K562 (cell line): ENCODE measurements at regions not wholly inside any gene's neighbourhood (a gene's known extent, or its start where the extent isn't known, plus 50 kb on each side); places are given as distances from the start of the nearest gene placed in this dataset.

Experiments used
- ATAC-seq: fragments of 200-7000 bp; cut with Tn5 transposase; 3 replicates; pipeline ENCODE4 v1.9.1; 2020; ENCODE audit warnings: moderate library complexity
- BruUV-seq: library from RNA; stranded (reverse); fragments of 400-500 nt; replicated peaks from 2 replicates; lab custom pipeline; 2021; lab: Mats Ljungman, UMichigan
- CTCF ChIA-PET: fragments of 300-600 bp; formaldehyde crosslinking; extraction: SDS; loops from one replicate; lab custom pipeline; 2021; ENCODE audit warnings: low intra/inter-chr PET ratio; lab: Yijun Ruan, JAX
- POLR2A ChIA-PET: fragments of 300-600, 350-650 bp; sonication (Branson Sonifier 250); formaldehyde crosslinking; extraction: SDS; loops from one replicate; lab custom pipeline; 2021; ENCODE audit warnings: antibody characterized with exemption, inconsistent platforms; lab: Yijun Ruan, JAX
- DNase-seq, 4 experiments: peaks; one replicate each; pipeline versions ENCODE4 v3.0.0 to v3.0.0-alpha.2; 2011 to 2018; ENCODE audit warnings: low spot score in 3 of 4, mixed read lengths in 3 of 4; ENCODE audit errors: extremely low read depth in 1 of 4
- FAIRE-seq: peaks from 2 replicates; lab custom pipeline; 2011; peaks lifted over from hg19 to GRCh38; lab: Jason Lieb, UNC
- H2AFZ ChIP-seq: 2 replicates; pipeline ENCODE4 v1.6.0; 2011; ENCODE audit warnings: low read depth, low read length, control low read depth, inconsistent platforms
- H3K27ac ChIP-seq: fragments of 200-600 bp; 3 replicates; pipeline ENCODE4 v1.8.0; 2011; ENCODE audit warnings: low read depth, mild to moderate bottlenecking, control low read depth, inconsistent platforms, low read length, moderate library complexity, mixed read lengths; ENCODE audit errors: extremely low read depth
- H3K27me3 ChIP-seq, 2 experiments: fragments of 300-600 bp in 1 of 2; 2 replicates in 1 of 2; 3 replicates in 1 of 2; pipeline versions ENCODE4 v1.6.0 to v1.8.0; 2011; ENCODE audit warnings: inconsistent platforms in 2 of 2, low read length in 2 of 2, mild to moderate bottlenecking in 1 of 2, mixed read lengths in 1 of 2, moderate library complexity in 1 of 2; ENCODE audit not compliant: control insufficient read depth in 2 of 2, insufficient read depth in 2 of 2
- H3K36me3 ChIP-seq: fragments of 300-600 bp; 3 replicates; pipeline ENCODE4 v1.8.0; 2011; ENCODE audit warnings: mild to moderate bottlenecking, low read length, inconsistent platforms; ENCODE audit not compliant: control insufficient read depth, insufficient read depth
- H3K4me1 ChIP-seq, 2 experiments: fragments of 200-600 bp in 1 of 2; replicated peaks in 1 of 2; 2 replicates in 1 of 2; 3 replicates in 1 of 2; pipeline versions ENCODE4 v1.5.1 to v1.8.0; 2011; ENCODE audit warnings: inconsistent platforms in 2 of 2, low read length in 2 of 2, mild to moderate bottlenecking in 1 of 2, mixed read lengths in 1 of 2, moderate library complexity in 1 of 2; ENCODE audit not compliant: control insufficient read depth in 2 of 2, insufficient read depth in 2 of 2
- H3K4me2 ChIP-seq: 2 replicates; pipeline ENCODE4 v1.6.1; 2011; ENCODE audit warnings: low read length, control low read depth, inconsistent platforms, mixed read lengths; ENCODE audit not compliant: insufficient read depth
- H3K4me3 ChIP-seq: fragments of 200-600 bp; sonication (generic), shearing (Covaris generic); 2 replicates; pipeline ENCODE4 v1.5.1; 2016; ENCODE audit warnings: control low read depth, inconsistent platforms
- H3K79me2 ChIP-seq: fragments of 200-600 bp; 3 replicates; pipeline ENCODE4 v1.8.0; 2011; ENCODE audit warnings: low read length, inconsistent platforms; ENCODE audit not compliant: control insufficient read depth, insufficient read depth
- H3K9ac ChIP-seq, 2 experiments: 2 replicates each; pipeline versions ENCODE4 v1.6.0 to v1.6.1; 2011; ENCODE audit warnings: low read depth in 2 of 2, low read length in 2 of 2, control low read depth in 1 of 2, inconsistent platforms in 1 of 2, mild to moderate bottlenecking in 1 of 2, mixed read lengths in 1 of 2; ENCODE audit not compliant: insufficient read depth in 1 of 2
- H3K9me1 ChIP-seq: one replicate; pipeline ENCODE4 v1.6.0; 2011; ENCODE audit warnings: inconsistent platforms, mild to moderate bottlenecking, low read length, moderate library complexity; ENCODE audit not compliant: control insufficient read depth, insufficient read depth
- H3K9me3 ChIP-seq: replicated peaks from 2 replicates; pipeline ENCODE4 v1.5.1; 2011; ENCODE audit warnings: low read depth, low read length, inconsistent platforms; ENCODE audit not compliant: control insufficient read depth, insufficient read depth
- H4K20me1 ChIP-seq: replicated peaks from 2 replicates; pipeline ENCODE4 v1.6.1; 2011; ENCODE audit warnings: low read length, inconsistent platforms, mixed read lengths; ENCODE audit not compliant: control insufficient read depth, insufficient read depth
- DACH1 ChIP-seq: fragments of 450-650 bp; IDR thresholded peaks from 2 replicates; pipeline ENCODE4 v1.6.1; 2018; ENCODE audit not compliant: partially characterized antibody
- EHMT2 ChIP-seq: fragments of 450-650 bp; IDR thresholded peaks from 2 replicates; pipeline ENCODE4 v1.6.1; 2018; ENCODE audit warnings: antibody characterized with exemption
- KDM5B ChIP-seq: fragments of 200-600 bp; sonication (generic); IDR thresholded peaks from 2 replicates; pipeline ENCODE4 v1.6.1; 2012; ENCODE audit warnings: low read depth, mild to moderate bottlenecking, moderate library complexity, low read length, control low read depth, inconsistent platforms; ENCODE audit not compliant: insufficient replicate concordance
- SIX5 ChIP-seq, 2 experiments: IDR thresholded peaks; 2 replicates each; pipeline ENCODE4 v1.6.1; 2011; ENCODE audit warnings: low read length in 2 of 2, borderline replicate concordance in 1 of 2, low read depth in 1 of 2, mild to moderate bottlenecking in 1 of 2, moderate library complexity in 1 of 2; ENCODE audit not compliant: insufficient read depth in 1 of 2
- TAL1 ChIP-seq: fragments of 450-650 bp; IDR thresholded peaks from 2 replicates; pipeline ENCODE4 v1.6.1; 2016; ENCODE audit warnings: mild to moderate bottlenecking
- WGBS: fragments of 100-300 bp; shearing (Covaris generic); methylation state at CpG from one replicate; pipeline ENCODE4 v1.1.6; 2016; ENCODE audit warnings: low coverage, mixed read lengths; ENCODE audit not compliant: insufficient coverage; ENCODE audit errors: missing lambda C conversion rate; 5-methylcytosine and 5-hydroxymethylcytosine counted together
- in situ Hi-C: fragments of 300-500 bp; cut with MboI; formaldehyde crosslinking; loops from 4 replicates; pipeline ENCODE4 v1.15.0; 2018; ENCODE audit warnings: inconsistent platforms, mixed read lengths
- intact Hi-C: fragments of 100-400 bp; cut with micrococcal nuclease; formaldehyde crosslinking; loops from 2 replicates; pipeline ENCODE4 v1.14.2; 2022
- TF ChIP-seq, protein P1 (sequence below): conservative IDR thresholded peaks from 2 replicates; pipeline ENCODE4 v1.6.1; 2011; ENCODE audit warnings: low read depth, mild to moderate bottlenecking, low read length; ENCODE audit not compliant: control insufficient read depth
- TF ChIP-seq, protein P2 (sequence below): sonication (generic); formaldehyde crosslinking; IDR thresholded peaks from 2 replicates; pipeline ENCODE4 v1.8.0; 2023; ENCODE audit warnings: missing genetic modification reagents, mild to moderate bottlenecking, borderline replicate concordance

DNA sequence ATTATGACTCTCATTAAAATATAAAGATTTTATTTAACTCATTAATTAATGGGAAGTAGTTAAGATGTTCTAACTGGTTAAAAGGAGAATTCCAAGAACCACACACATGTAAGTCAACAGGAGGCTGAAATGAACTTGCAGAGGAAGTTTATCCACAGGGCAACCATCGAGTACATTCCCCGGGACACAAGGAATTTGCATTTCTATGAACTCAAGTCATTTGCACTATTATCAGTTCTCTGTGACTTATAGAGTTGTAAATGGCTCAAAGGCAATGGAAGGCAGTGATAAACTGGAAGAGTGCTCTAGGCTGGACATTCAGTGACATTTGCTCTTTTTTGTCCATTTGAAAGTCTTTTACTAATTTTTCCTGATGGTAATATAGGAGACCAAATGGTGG lies 97.4 kb downstream of the SNX5 start:
- no peaks in the 10 kb centered on the region for H3K36me3 ChIP-seq
- H2AFZ ChIP-seq: no peak overlapping the region
- BruUV-seq: no TSS peak
- no peak overlapping the region for H3K4me3 ChIP-seq
- no peaks in the 10 kb centered on the region for H3K9me3 ChIP-seq
- ATAC-seq (no peak), DNase-seq (no peak)
- POLR2A ChIA-PET: no interaction called here
- TF ChIP-seq TAL1: no peak
- TF ChIP-seq, protein P1, sequence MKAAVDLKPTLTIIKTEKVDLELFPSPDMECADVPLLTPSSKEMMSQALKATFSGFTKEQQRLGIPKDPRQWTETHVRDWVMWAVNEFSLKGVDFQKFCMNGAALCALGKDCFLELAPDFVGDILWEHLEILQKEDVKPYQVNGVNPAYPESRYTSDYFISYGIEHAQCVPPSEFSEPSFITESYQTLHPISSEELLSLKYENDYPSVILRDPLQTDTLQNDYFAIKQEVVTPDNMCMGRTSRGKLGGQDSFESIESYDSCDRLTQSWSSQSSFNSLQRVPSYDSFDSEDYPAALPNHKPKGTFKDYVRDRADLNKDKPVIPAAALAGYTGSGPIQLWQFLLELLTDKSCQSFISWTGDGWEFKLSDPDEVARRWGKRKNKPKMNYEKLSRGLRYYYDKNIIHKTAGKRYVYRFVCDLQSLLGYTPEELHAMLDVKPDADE: no peak
- TF ChIP-seq, protein P2, sequence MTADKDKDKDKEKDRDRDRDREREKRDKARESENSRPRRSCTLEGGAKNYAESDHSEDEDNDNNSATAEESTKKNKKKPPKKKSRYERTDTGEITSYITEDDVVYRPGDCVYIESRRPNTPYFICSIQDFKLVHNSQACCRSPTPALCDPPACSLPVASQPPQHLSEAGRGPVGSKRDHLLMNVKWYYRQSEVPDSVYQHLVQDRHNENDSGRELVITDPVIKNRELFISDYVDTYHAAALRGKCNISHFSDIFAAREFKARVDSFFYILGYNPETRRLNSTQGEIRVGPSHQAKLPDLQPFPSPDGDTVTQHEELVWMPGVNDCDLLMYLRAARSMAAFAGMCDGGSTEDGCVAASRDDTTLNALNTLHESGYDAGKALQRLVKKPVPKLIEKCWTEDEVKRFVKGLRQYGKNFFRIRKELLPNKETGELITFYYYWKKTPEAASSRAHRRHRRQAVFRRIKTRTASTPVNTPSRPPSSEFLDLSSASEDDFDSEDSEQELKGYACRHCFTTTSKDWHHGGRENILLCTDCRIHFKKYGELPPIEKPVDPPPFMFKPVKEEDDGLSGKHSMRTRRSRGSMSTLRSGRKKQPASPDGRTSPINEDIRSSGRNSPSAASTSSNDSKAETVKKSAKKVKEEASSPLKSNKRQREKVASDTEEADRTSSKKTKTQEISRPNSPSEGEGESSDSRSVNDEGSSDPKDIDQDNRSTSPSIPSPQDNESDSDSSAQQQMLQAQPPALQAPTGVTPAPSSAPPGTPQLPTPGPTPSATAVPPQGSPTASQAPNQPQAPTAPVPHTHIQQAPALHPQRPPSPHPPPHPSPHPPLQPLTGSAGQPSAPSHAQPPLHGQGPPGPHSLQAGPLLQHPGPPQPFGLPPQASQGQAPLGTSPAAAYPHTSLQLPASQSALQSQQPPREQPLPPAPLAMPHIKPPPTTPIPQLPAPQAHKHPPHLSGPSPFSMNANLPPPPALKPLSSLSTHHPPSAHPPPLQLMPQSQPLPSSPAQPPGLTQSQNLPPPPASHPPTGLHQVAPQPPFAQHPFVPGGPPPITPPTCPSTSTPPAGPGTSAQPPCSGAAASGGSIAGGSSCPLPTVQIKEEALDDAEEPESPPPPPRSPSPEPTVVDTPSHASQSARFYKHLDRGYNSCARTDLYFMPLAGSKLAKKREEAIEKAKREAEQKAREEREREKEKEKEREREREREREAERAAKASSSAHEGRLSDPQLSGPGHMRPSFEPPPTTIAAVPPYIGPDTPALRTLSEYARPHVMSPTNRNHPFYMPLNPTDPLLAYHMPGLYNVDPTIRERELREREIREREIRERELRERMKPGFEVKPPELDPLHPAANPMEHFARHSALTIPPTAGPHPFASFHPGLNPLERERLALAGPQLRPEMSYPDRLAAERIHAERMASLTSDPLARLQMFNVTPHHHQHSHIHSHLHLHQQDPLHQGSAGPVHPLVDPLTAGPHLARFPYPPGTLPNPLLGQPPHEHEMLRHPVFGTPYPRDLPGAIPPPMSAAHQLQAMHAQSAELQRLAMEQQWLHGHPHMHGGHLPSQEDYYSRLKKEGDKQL (CRISPR knock-in tag): no peak
- no peak for TF ChIP-seq DACH1
- TF ChIP-seq KDM5B: no peak
- no peak for TF ChIP-seq EHMT2
- no peak for TF ChIP-seq SIX5 (IDR thresholded peaks at IDR 0.05; ENCODE audit: borderline replicate concordance in 1 of 2, insufficient read depth in 1 of 2, low read depth in 1 of 2, low read length in 2 of 2)
- TF ChIP-seq, all 486 proteins: peak for 0
- intact Hi-C loops: no loop called here
- Histone ChIP-seq H3K27me3 (peaks cover 3 to 25% of the 10 kb centered on the region in 2 experiments; a peak in 3 of 5 replicates), H3K9ac (no peak overlapping the region), H3K79me2 (no peaks in the 10 kb centered on the region), H3K4me2 (no peak overlapping the region), H3K27ac (no peak overlapping the region), H3K9me1 (no peaks in the 10 kb centered on the region), H4K20me1 (no peaks in the 10 kb centered on the region), H3K4me1 (no peaks in the 10 kb centered on the region; a peak in 1 of 5 replicates)
- WGBS: 15% methylated on average over 2 of the region's 2 CpGs
- CTCF ChIA-PET: no interaction called here
- in situ Hi-C loops: no loop called here
- no peak for FAIRE-seq
